DMS 273 (cell line): ENCODE measurements at regions not wholly inside any gene's neighbourhood (a gene's known extent, or its start where the extent isn't known, plus 50 kb on each side); places are given as distances from the start of the nearest gene placed in this dataset.

Experiments
- DNase-seq: peaks from one replicate; lab custom pipeline; 2025; ENCODE audit not compliant: unreplicated experiment; lab: John Stamatoyannopoulos, UW

- DNase-seq = no peak
These were observed 50.4 kb upstream of the GGTA1 start for GRCh38 chr9:121550041-121550440.

GRCh38 chr9:121550569-121551512 lies 51.2 kb upstream of the GGTA1 start:
- peak; percentile 91 for DNase-seq

GRCh38 chr9:121551985-121552753 lies 52.5 kb upstream of the GGTA1 start:
- no peak for DNase-seq

- no peak for DNase-seq
These were observed 56.4 kb upstream of the GGTA1 start for GRCh38 chr9:121556082-121556481.

GRCh38 chr9:121556580-121556979 lies 56.9 kb upstream of the GGTA1 start:
- DNase-seq = peak; percentile 30

- peak; percentile 64 for DNase-seq
These were observed 58.2 kb upstream of the GGTA1 start for GRCh38 chr9:121557581-121558447.

- no peak for DNase-seq
These were observed 58.8 kb upstream of the GGTA1 start for GRCh38 chr9:121558473-121558872.

GRCh38 chr9:121559183-121559582 lies 59.5 kb upstream of the GGTA1 start:
- no peak for DNase-seq

GRCh38 chr9:121560921-121561320 lies 61.3 kb upstream of the GGTA1 start:
- DNase-seq = no peak

GRCh38 chr9:121561385-121562222 lies 62.0 kb upstream of the GGTA1 start:
- DNase-seq = no peak

- peak; percentile 38 for DNase-seq
These were observed 62.7 kb upstream of the GGTA1 start for GRCh38 chr9:121562301-121562700.

- DNase-seq = no peak
These were observed 63.8 kb upstream of the GGTA1 start for GRCh38 chr9:121563425-121563824.

- no peak for DNase-seq
These were observed 64.3 kb upstream of the GGTA1 start for GRCh38 chr9:121563881-121564460.

- DNase-seq = peak; percentile 20
These were observed 65.0 kb upstream of the GGTA1 start for GRCh38 chr9:121564504-121565260.

GRCh38 chr9:121566481-121567465 lies 67.1 kb upstream of the GGTA1 start:
- peak; percentile 47 for DNase-seq

- DNase-seq = no peak
These were observed 68.1 kb upstream of the GGTA1 start for GRCh38 chr9:121567500-121568342.
